IPS-15b (cell line): ENCODE measurements at regions not wholly inside any gene's neighbourhood (a gene's known extent, or its start where the extent isn't known, plus 50 kb on each side); places are given as distances from the start of the nearest gene placed in this dataset.

Source experiments
- H3K27me3 ChIP-seq: one replicate; pipeline ENCODE4 v1.6.1; 2013; ENCODE audit warnings: low read length; ENCODE audit not compliant: control insufficient read depth, insufficient read depth
- H3K36me3 ChIP-seq: one replicate; pipeline ENCODE4 v1.6.1; 2013; ENCODE audit warnings: low read length; ENCODE audit not compliant: control insufficient read depth, insufficient read depth
- H3K4me1 ChIP-seq: one replicate; pipeline ENCODE4 v1.6.1; 2013; ENCODE audit warnings: mild to moderate bottlenecking, low read length; ENCODE audit not compliant: control insufficient read depth, insufficient read depth
- H3K4me3 ChIP-seq: one replicate; pipeline ENCODE4 v1.5.1; 2013; ENCODE audit warnings: low read depth, low read length
- H3K9ac ChIP-seq: one replicate; pipeline ENCODE4 v1.6.1; 2013; ENCODE audit warnings: low read depth, mild to moderate bottlenecking, low read length
- H3K9me3 ChIP-seq: one replicate; pipeline ENCODE4 v1.6.1; 2013; ENCODE audit warnings: mild to moderate bottlenecking, low read length; ENCODE audit not compliant: control insufficient read depth, insufficient read depth

- no peak overlapping the region for H3K4me3 ChIP-seq
- H3K9me3 ChIP-seq: no peaks in the 10 kb centered on the region
- no peaks in the 10 kb centered on the region for H3K27me3 ChIP-seq
- H3K4me1 ChIP-seq: no peaks in the 10 kb centered on the region
- no peak overlapping the region for H3K9ac ChIP-seq
- no peaks in the 10 kb centered on the region for H3K36me3 ChIP-seq
Observed at GRCh38 chr21:27275294-27275927, 308.5 kb upstream of the ADAMTS5 start.

- Histone ChIP-seq H3K27me3 (no peaks in the 10 kb centered on the region), H3K36me3 (no peaks in the 10 kb centered on the region), H3K9me3 (no peaks in the 10 kb centered on the region), H3K9ac (no peak overlapping the region), H3K4me1 (peaks cover 4% of the 10 kb centered on the region), H3K4me3 (no peak overlapping the region)
Observed at GRCh38 chr21:27269644-27270043, 302.8 kb upstream of the ADAMTS5 start.

- Histone ChIP-seq H3K27me3 (no peaks in the 10 kb centered on the region), H3K36me3 (no peaks in the 10 kb centered on the region), H3K4me3 (no peak overlapping the region), H3K9me3 (no peaks in the 10 kb centered on the region), H3K4me1 (peaks cover 4% of the 10 kb centered on the region), H3K9ac (no peak overlapping the region)
Observed at GRCh38 chr21:27268290-27268689, 301.4 kb upstream of the ADAMTS5 start.

GRCh38 chr21:27265949-27266348, 299.1 kb upstream of the ADAMTS5 start:
- Histone ChIP-seq H3K4me3 (no peak overlapping the region), H3K27me3 (no peaks in the 10 kb centered on the region), H3K9me3 (no peaks in the 10 kb centered on the region), H3K4me1 (peaks cover 4% of the 10 kb centered on the region), H3K9ac (no peak overlapping the region), H3K36me3 (no peaks in the 10 kb centered on the region)

- H3K36me3 ChIP-seq: no peaks in the 10 kb centered on the region
- no peak overlapping the region for H3K4me3 ChIP-seq
- H3K9ac ChIP-seq: no peak overlapping the region
- H3K4me1 ChIP-seq: peaks cover 4% of the 10 kb centered on the region
- H3K27me3 ChIP-seq: no peaks in the 10 kb centered on the region
- no peaks in the 10 kb centered on the region for H3K9me3 ChIP-seq
Observed at GRCh38 chr21:27265492-27265891, 298.6 kb upstream of the ADAMTS5 start.

GRCh38 chr21:27261676-27262075, 294.8 kb upstream of the ADAMTS5 start:
- Histone ChIP-seq H3K4me3 (no peak overlapping the region), H3K9me3 (no peaks in the 10 kb centered on the region), H3K4me1 (peaks cover 2% of the 10 kb centered on the region), H3K36me3 (no peaks in the 10 kb centered on the region), H3K27me3 (no peaks in the 10 kb centered on the region), H3K9ac (no peak overlapping the region)

- H3K4me3 ChIP-seq: no peak overlapping the region
- H3K27me3 ChIP-seq: no peaks in the 10 kb centered on the region
- peaks cover 3% of the 10 kb centered on the region for H3K4me1 ChIP-seq
- H3K36me3 ChIP-seq: no peaks in the 10 kb centered on the region
- H3K9me3 ChIP-seq: no peaks in the 10 kb centered on the region
- H3K9ac ChIP-seq: no peak overlapping the region
Observed at GRCh38 chr21:27260728-27261127, 293.8 kb upstream of the ADAMTS5 start.

- Histone ChIP-seq H3K27me3 (no peaks in the 10 kb centered on the region), H3K4me3 (no peak overlapping the region), H3K36me3 (no peaks in the 10 kb centered on the region), H3K9ac (no peak overlapping the region), H3K9me3 (no peaks in the 10 kb centered on the region), H3K4me1 (peaks cover 3% of the 10 kb centered on the region)
Observed at GRCh38 chr21:27258742-27259448, 292.0 kb upstream of the ADAMTS5 start.

GRCh38 chr21:27257908-27258556, 291.1 kb upstream of the ADAMTS5 start:
- H3K9me3 ChIP-seq: no peaks in the 10 kb centered on the region
- peaks cover 3% of the 10 kb centered on the region for H3K4me1 ChIP-seq
- H3K36me3 ChIP-seq: no peaks in the 10 kb centered on the region
- no peak overlapping the region for H3K4me3 ChIP-seq
- H3K27me3 ChIP-seq: no peaks in the 10 kb centered on the region
- no peak overlapping the region for H3K9ac ChIP-seq

GRCh38 chr21:27257226-27257625, 290.3 kb upstream of the ADAMTS5 start:
- H3K9ac ChIP-seq: no peak overlapping the region

GRCh38 chr21:27251752-27252151, 284.9 kb upstream of the ADAMTS5 start:
- no peaks in the 10 kb centered on the region for H3K36me3 ChIP-seq
- no peaks in the 10 kb centered on the region for H3K27me3 ChIP-seq
- no peak overlapping the region for H3K9ac ChIP-seq
- peaks cover 2% of the 10 kb centered on the region for H3K4me1 ChIP-seq
- no peaks in the 10 kb centered on the region for H3K9me3 ChIP-seq
- H3K4me3 ChIP-seq: no peak overlapping the region

More at GRCh38 chr21:27257226-27257625, 290.3 kb upstream of the ADAMTS5 start:
- Histone ChIP-seq H3K9me3 (no peaks in the 10 kb centered on the region), H3K4me1 (peaks cover 3% of the 10 kb centered on the region), H3K36me3 (no peaks in the 10 kb centered on the region), H3K4me3 (no peak overlapping the region), H3K27me3 (no peaks in the 10 kb centered on the region)

GRCh38 chr21:27250366-27250765, 283.5 kb upstream of the ADAMTS5 start:
- no peaks in the 10 kb centered on the region for H3K4me1 ChIP-seq
- H3K9ac ChIP-seq: no peak overlapping the region
- no peak overlapping the region for H3K4me3 ChIP-seq
- no peaks in the 10 kb centered on the region for H3K36me3 ChIP-seq
- no peaks in the 10 kb centered on the region for H3K27me3 ChIP-seq
- no peaks in the 10 kb centered on the region for H3K9me3 ChIP-seq
